ENCODE measurements at regions not wholly inside any gene's neighbourhood (a gene's known extent, or its start where the extent isn't known, plus 50 kb on each side); places are given as distances from the start of the nearest gene placed in this dataset.
A peak's percentile ranks its signal among the peaks of the same experiment; 100 is the strongest.

DNA sequence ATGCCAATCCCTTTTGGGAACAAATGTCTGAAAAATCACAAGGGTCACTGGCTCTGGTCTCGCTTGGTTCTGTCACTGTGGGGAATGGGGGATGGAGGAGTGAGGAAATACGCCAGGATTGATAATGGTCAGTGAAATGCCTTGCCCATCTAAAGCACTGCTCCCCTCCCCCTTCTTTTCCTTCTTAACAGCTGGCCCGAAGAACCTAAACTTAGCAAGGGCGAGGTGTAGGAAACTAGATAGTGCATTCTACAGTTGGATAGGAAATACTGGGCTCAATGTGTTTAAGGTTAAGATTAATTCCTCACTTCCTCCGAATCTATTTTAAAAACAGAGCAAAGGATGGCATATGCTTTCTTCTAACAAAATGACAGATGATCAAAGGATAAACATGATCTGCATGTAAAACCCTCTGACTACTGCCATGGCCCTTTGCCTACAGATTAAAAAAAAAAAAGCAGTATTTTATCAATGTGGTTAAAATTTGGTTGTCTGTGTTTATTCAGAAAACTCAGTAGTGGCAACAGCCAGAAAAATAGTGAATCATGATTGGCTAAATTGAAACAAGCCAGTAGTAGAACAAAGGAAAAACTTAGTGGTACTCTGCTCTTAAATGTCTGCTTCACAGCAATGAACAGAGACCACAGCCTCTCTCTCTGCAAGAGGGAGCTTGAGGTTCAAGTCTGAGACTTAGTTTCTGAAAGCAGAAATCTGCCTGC is 86.1 kb upstream of the VAV3 start:
- no peak for DNase-seq

DNA sequence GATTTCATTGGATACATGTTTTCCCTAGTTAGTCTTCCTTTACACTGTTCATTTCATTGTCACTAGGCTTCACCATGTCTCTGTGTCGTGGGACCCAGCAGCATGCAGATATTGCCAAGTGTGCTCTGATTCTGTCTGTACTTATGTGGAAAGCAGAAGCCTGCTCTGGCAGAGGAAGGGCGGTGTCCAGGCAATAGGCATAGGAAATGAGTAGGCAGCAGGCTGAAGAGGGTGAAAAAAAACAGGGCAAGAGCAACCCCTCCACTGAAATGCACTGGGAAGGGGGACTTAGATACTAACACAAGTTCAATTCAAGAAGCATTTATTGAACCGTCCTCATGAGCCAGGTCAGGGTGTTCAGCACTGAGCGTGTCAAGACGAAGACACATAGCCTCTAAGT is 85.2 kb upstream of the VAV3 start:
- no peak for DNase-seq

DNA sequence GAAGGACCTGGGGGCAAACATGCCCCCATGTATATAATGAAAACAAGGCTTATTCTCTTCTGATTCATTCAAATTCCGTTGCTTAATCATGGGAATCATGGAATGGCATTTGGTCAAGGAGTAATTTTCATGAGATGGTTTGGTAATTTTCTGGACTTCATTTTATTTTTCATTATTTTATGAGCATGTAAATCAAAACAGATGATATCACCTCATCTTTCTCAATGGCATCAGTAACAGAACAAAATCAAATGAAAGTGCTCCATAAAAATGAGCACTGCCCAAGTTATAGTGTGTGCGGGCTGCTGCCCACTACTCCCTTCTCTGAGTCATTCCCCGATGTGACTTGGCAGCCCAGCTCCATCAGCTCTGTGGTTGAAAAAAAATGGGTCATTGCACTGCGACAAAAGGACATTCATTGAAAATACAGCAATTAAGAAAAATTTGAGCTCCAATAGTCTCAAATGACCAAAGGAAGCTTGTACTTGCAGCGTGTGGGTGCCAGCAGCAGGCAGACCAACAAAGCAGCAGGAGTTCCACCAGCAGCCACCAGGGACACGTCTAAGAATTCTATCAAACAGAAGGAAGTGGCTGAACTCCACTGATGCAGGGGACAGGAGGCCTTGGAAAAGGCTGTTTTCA is 84.3 kb upstream of the VAV3 start:
- DNase-seq, result peak; percentile 30 to 45

DNA sequence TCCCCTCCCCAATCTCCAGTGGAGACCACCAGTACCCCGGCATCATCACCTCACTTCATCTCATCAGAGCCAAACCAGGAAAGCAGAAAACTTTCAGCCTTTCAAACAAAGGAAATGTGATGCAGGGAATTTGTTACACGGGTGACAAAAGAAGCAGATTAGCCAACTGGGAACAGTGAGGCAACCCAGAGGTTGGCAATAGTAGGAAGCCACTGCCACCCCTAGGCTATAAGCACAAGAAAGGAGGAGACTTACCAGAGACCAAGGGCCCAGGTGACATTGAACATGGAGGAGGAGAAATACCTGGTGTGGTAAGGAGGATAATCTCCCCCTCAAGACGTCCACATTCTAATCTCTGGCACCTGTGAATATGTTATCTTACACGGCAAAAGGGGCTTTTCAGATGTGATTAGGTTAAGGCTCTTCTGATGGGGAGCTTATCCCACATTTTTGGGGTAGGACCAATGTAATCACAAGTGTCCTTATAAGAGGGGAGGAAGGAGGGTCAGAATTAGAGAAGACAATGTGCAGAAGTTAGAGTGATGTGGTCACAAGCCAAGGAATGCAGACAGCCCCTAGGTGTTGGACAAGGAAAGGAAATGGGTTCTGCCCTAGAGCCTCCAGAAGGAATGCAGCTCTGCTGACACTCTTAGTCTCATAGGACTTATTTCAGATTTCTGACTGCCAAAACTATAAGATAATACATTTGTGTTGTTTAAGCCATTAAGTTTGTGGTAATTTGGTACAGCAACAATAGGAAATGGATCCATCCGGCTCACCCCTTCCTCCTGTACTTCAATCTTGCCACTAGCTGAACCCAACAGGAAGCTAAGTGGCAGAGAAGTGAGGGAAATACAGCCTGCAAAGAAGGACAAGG is 83.6 kb upstream of the VAV3 start:
- no peak for DNase-seq

DNA sequence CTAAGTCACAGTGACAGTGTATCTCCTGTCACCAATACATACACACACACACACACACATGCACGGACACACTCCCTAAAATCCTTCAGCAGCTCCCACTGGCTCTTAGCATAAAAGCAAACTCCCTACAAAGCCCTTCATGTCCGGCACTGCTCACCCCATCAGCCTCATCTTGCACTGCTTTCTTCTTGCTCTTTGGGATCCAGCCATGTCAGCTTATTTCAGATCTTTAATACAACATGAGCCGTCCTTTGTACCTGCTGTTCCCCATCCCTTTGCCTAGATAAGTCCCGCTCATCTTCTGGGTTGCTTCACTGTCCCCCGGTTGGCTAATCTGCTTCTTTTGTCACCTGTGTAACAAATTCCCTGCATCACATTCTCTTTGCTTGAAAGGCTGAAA is 82.1 kb upstream of the VAV3 start:
- DNase-seq, result no peak

DNA sequence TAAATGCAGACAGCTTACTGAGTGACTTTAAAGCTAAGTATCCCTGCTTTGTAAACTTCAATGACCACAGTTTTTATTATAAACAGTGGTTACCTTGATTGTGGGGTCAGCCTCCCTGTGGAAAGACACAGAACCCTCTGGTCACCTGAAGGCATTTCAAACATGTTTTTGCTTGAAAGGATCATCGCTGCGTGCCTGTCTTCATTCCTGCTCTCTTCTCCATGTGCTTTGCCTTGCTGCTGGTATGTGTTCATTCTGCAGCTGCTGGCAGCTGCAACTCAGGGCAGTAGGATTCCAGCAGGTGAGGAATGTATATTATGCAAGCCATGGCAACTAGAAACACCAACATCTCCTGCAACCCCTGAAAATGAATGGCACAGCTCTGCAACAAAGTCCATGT is 81.0 kb upstream of the VAV3 start:
- DNase-seq, result no peak

DNA sequence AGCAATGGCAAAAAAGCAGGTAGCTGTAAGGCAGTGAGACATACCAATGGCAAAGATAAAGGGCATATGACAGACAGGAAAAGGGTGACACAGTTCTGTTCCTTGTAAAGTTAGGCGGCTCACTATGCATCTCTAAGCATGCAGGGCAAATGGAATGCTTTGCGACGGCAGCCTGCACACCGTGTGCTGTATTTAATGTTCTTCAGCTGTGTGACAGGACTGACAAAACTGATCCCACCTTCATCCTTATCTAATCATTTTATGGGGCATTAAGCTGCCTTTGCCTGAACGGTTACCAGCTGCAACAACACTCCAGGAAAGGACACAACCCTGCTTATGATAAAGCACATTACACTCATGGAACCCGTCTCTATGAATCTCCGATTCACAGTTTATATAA is 80.5 kb upstream of the VAV3 start:
- no peak for DNase-seq

DNA sequence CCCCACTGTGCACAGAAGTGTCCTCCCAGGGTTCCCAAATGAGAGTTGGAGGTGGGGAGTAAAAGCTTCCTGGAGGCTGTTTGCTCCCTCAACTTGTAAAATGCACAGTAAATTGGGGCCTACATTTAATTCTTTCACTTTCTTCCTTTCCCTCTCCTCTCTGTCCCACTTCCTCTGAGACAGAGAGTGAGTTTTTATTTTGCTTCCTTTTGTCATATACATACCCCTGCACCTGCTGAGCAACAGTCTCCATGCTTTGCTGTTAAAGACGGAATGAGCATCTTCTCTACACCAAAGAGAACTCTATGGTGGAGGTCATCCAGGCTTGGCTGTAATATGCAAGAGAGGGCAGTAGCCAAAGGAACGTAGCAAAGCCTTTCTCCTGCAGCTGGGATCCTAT is 79.3 kb upstream of the VAV3 start:
- DNase-seq, result no peak

DNA sequence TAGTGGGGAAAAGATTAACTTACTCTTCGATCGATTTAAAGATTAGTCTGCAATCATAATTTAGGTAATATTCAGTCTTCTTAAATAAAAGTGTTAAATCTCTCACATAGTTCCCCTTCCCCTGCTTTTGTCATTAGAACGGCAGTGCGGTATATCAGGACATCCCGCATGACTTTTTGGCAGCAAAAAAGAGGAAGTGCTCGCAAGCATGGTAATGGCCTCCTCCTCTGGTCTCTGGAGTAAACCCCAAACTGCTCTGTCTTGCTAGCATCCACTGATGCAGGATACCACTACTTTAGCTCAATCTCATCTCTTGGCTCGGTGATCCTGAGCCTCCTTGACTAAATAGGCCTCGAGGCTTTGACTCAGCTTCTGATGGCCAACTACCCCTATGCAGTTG is 78.7 kb upstream of the VAV3 start:
- DNase-seq, result no peak

DNA sequence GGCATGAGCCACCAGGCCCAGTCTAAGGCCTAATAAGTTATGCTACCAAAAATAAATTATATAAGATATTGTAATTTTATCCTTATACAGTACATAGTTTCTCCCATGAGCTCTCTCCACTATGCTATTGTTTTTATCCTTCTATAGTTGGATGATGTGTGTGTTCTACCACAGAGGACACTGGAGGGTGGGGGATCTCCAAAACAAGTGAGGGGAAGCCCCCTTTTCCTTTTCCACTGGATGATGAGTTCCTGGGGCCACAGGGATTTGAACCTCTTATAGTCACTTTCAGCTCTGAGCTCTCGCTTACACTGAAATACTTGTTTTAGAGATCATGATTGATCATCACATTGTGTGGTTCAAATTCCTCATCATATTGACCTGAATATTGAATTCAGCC is 77.6 kb upstream of the VAV3 start:
- DNase-seq, result no peak

DNA sequence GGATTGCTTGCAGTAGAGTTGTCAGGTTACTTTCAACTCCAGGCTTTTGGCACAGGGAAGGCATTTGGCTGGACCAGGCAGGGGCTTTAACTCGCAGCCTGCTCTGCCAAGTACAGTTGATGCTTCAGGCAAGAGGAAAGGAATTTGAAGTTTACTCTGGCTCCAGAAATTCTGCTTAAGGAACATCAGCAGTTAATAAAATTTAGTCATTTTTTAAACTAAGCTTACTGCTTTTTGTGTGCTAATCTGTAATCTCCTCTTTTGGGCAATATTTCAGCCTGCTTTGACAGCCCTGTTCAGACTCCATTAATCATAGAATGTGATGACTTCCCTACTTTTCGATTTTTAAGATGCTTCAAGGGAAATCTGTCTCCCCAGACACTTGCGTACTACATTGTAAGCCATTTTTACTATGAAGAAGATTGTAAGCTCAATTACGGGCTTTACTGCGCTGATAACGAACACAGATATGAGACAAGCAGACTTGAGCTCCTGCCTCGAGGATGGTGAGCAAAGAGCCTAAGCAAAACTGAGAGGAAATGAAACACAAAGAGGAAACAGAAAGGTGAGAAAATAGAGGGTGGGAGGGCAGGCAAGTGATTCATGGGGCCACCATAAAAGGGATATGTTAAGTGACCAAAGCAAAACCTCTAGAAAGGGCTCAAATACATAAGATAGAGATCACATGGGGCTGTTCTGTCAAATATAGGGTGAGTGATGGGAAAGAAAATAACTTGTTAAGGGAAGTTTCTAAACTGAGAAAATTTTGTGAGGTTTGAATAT is 76.6 kb upstream of the VAV3 start:
- DNase-seq, result no peak

DNA sequence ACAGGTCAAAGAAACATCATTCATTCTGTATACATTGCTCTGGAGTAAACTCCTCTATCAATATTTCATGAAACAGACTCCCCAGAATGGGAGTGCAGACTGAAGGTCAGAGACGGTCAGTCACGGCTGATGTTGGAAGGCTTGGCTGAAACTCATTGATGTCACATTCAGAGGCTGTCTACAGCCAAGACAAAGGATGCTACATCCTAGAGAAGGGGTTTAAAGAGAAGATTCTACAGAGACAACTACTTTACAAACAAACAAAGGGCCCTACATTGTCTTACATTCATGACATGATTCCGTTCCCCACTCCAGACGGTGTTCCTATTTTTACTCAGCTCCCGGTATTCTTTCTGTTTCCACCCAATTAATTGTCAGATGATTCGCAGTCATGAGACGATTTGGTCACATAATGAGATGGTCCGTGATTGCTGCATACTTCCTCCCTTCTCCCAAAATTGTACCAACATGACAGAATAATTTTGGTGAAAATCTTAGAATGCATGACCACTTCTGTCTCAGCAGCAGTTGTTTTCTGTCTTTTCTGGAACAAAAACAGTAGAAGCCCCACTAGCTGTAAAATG is 73.8 kb upstream of the VAV3 start:
- DNase-seq, result no peak

DNA sequence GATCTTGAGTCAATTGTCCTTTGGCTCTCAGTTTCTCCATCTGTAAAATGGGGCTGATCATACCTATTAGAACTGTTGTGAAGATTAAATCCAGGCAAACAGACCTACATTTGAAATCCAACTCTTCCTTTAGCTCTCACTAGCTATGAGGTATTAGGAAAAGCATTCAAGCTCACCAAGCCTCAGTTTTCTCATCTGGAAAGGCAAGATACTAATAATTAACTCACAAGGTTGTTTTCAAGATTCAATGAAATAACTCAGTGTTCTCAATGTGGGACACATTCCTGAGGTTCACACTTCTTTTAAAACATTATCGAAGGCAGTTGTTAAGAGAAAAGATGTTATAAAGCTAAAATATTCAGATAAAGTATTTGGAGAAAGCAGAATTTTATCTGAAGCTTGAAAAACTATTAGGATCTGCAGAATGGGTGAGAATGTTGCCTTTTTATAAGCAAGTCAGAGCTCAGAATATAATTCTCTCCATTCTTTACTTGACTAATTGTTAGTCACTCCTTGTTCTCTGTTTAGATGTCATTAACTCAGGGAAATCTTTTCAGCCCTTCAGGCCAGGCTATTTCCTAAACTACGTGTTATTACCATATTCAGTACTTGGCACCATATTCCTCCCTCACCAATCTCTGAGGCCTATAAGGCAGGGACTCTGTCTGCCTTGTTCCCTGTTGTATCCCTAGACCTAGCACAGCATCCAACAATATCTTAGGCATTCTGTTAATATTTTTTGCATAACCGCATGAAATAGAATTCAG is 72.0 kb upstream of the VAV3 start:
- no peak for DNase-seq

DNA sequence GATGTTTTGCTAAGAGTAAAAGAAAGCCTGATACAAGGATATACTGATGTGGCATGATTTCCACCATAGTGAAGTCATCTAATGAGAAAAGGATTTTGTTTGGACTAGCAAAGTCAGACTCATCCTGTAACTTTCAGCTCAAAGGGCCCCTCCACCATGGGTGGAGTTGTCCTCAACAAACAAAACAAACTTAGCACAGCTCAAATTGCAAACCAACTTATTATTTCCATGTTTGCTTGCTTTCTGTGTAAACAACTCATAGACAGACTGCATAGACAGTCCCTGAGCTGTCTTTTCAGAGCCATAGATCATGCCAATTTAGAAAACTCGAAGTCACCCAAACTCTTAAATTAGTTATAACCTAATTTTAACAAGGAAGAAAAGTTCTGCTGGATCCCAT is 69.4 kb upstream of the VAV3 start:
- no peak for DNase-seq

DNA sequence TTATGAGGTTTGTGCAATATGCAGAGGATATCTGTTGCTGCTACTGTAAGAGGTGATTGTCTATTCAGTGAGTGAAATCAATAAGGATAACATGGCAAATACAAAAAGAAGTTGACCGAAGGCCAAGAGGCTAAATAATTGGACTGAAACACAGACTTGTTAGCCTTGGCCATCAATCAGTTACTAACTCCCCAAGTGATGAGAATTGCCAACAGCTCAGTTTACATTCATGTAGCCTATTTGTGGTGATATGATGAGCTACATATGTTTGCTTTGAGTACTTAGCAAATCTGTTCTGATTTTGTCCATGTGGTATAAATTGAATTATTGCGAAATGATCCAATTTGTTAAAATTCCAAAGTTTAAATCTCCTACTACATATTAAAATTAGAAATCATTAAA is 68.6 kb upstream of the VAV3 start:
- no peak for DNase-seq

DNA sequence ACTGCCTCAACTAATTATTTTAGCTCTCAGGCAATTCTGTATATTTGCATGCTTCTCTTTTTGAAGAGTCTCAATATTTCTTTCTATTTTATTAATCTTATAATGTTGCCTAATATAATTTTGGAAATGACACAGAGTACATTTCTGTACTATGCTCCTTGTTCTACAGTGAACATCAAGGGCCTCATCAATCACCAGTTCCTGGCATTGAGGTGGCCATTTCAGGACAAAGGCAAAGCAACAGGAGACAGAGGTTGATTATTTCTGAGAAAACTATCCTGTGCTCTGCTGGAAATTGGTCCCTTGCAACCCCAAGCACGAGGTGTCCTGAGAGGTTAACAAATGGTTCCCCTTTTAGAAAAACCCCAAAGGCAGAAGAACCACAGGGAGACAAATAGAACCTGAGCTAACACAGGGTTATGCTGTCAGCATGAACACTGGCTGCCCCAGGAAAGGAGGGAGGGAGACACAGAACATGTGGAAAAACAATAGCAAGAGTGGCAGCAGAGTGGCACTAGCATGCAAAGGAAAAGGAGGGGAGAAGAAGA is 63.9 kb upstream of the VAV3 start:
- DNase-seq, result no peak

DNA sequence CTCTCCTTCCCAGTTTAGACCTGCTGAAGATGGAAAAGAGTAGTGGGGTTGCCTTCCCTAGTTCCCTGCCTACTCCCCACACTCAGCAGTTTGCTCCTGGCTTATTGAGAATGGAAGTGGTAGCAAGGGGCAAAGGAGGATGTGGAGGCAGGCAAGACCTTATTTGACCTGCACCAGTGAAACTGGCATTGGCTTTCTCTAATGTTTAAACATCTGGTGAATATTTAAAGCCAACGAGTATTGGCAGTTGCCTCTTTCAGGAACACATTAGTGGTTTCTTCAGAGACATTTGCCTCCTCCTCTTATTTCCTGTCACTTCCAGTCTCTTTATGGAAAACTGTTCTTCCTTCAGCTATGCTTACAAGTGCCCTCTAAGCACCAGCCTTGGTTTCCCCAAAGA is 62.4 kb upstream of the VAV3 start:
- no peak for DNase-seq

DNA sequence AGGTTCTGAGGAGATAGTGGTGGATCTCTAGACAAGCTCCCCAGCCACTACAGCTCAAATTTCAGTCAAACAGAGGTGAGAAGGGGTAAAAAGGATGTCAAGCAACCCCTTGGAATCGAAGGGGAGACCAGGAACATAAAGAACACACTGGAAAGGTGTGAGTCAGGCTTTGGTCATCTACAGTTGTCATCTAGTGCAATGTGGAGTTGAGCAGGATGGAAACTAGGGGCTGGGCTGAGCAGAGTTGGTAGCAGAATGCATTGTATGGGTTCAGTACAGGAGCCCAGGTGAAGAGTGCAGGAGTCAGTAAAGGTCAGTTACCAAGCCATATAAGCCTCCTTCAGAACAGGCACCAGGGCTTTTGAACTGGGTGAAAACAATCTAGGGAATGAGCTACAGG is 52.7 kb upstream of the VAV3 start:
- DNase-seq, result no peak

DNA sequence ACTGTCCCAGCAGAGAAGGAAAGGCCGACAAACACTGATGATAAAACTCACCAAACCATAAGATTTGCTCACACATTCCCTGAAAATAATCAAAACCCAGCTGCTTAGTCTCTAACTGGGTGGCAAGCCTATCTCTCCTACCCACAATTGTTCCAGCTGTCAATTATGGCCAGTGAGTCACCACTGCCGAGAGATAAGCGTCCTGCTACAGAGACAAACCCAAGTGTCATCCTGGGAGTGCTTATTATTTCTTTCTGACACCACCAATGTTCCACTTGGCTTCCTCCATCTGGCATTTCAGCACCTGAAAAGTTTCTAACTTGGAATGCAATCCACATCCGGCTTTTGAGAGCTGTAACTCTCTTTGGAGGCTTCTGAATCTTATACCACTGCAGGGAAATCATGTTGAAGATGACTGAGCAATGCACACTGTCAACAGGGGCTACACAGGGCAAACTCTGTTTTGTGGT is 51.5 kb upstream of the VAV3 start:
- DNase-seq, result no peak

Measured in hippocampal formation (tissue), 2 donors.